Naive B cell (primary cell): ENCODE measurements at regions not wholly inside any gene's neighbourhood (a gene's known extent, or its start where the extent isn't known, plus 50 kb on each side); places are given as distances from the start of the nearest gene placed in this dataset.
"Not testable (repeated sequence)": the region's sequence is repeated elsewhere in the genome, so short reads cannot be mapped to it uniquely, and the experiment has no call there.

Source experiments
- ATAC-seq, 2 donors: fragments of 150-1000 bp; cut with Tn5 transposase; 2 replicates each; pipeline ENCODE4 v1.10.0; 2021; ENCODE audit warnings: low read depth in 2 of 2, mild to moderate bottlenecking in 2 of 2, moderate library complexity in 2 of 2
- DNase-seq: peaks from one replicate; pipeline ENCODE4 v3.0.0; 2022
- H3K27ac Mint-ChIP-seq, 6 donors: one replicate each; pipeline ENCODE4 v1.8.0; 2020 to 2022; ENCODE audit warnings: mild to moderate bottlenecking in 6 of 6, mixed read lengths in 6 of 6, moderate library complexity in 5 of 6, inconsistent platforms in 2 of 6
- H3K27me3 Mint-ChIP-seq, 3 donors: one replicate each; pipeline ENCODE4 v1.8.0; 2021 to 2022; ENCODE audit warnings: mixed read lengths in 3 of 3, mild to moderate bottlenecking in 1 of 3
- H3K36me3 Mint-ChIP-seq, 2 donors: one replicate each; pipeline ENCODE4 v1.8.0; 2020 to 2022; ENCODE audit warnings: mixed read lengths in 2 of 2, inconsistent platforms in 1 of 2, mild to moderate bottlenecking in 1 of 2
- H3K4me1 Mint-ChIP-seq, 3 donors: one replicate each; pipeline ENCODE4 v1.8.0; 2020 to 2022; ENCODE audit warnings: mixed read lengths in 3 of 3, inconsistent platforms in 1 of 3, mild to moderate bottlenecking in 1 of 3, moderate library complexity in 1 of 3
- H3K4me3 Mint-ChIP-seq, 8 donors: one replicate each; pipeline ENCODE4 v1.8.0; 2020 to 2022; ENCODE audit warnings: mild to moderate bottlenecking in 8 of 8, mixed read lengths in 8 of 8, moderate library complexity in 8 of 8, inconsistent platforms in 2 of 8
- H3K9me3 Mint-ChIP-seq, 7 donors: one replicate each; pipeline ENCODE4 v1.8.0; 2020 to 2022; ENCODE audit warnings: mixed read lengths in 7 of 7, mild to moderate bottlenecking in 5 of 7, inconsistent platforms in 2 of 7, moderate library complexity in 1 of 7

DNA sequence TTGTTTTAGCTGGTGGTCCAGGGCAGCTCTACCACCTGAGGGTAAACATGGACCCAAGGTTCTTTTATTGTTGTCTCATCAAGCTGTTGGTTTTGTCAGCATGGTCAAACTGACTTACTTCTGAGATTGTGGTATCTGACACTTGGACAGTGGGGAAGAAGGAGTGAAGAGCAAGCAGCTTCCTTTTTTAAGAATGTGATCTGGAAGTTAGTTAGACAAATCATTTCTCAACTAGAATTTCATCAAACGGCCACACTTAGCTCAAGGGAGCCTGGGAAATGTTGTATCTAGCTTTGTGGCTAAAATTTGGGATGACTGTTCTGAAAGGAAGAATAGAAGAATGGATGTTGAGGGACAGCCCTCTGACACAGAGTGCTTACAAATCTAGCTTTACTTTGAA, 215.2 kb downstream of the ZNF621 start:
- Mint-ChIP-seq H3K9me3 (no peaks in the 10 kb centered on the region), H3K4me1 (peaks cover 0 to 9% (median 4%) of the 10 kb centered on the region in 3 donors), H3K4me3 (no peak overlapping the region), H3K36me3 (no peaks in the 10 kb centered on the region), H3K27me3 (no peaks in the 10 kb centered on the region), H3K27ac (no peak overlapping the region)
- DNase-seq (no peak), ATAC-seq (no peak)

- Mint-ChIP-seq H3K36me3 (no peaks in the 10 kb centered on the region), H3K27me3 (peaks cover 0 to 3% (median 0%) of the 10 kb centered on the region in 3 donors), H3K27ac (peak overlapping the region in 2 of 6 donors; percentile 60 to 79), H3K4me1 (peaks cover 0 to 9% (median 4%) of the 10 kb centered on the region in 3 donors), H3K9me3 (no peaks in the 10 kb centered on the region), H3K4me3 (no peak overlapping the region)
- ATAC-seq: no peak
- no peak for DNase-seq
These were observed 217.0 kb downstream of the ZNF621 start for GRCh38 chr3:40741729-40742128.

- Mint-ChIP-seq H3K36me3 (no peaks in the 10 kb centered on the region), H3K4me3 (no peak overlapping the region), H3K27me3 (peaks cover 0 to 21% (median 5%) of the 10 kb centered on the region in 3 donors), H3K4me1 (peaks cover 0 to 12% (median 4%) of the 10 kb centered on the region in 3 donors), H3K9me3 (no peaks in the 10 kb centered on the region), H3K27ac (peak overlapping the region in 2 of 6 donors; percentile 32 to 81)
- ATAC-seq (no peak), DNase-seq (no peak)
These were observed 220.8 kb downstream of the ZNF621 start for GRCh38 chr3:40745381-40746106.

DNA sequence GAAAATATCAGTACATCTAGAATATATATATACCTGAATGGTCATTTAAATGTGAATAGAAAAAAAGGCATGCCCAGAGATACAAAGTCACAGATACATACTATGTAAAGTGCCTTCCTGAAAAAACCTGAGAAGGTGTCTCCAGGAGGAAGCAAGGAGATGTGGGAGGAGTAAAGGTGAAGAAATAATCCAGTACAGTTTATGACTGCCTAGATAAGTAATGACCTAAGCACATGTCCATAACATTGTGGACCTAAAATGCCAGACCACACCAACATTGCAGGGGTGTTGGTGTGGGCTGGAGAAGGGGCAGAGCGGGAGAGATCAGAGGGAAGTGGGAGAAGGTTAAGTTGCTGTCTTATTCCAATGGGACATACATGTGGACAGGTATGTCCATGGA, 226.9 kb downstream of the ZNF621 start:
- no peak for DNase-seq
- peaks cover 14 to 19% (median 18%) of the 10 kb centered on the region in 3 donors for H3K27me3 Mint-ChIP-seq
- no peak overlapping the region for H3K27ac Mint-ChIP-seq
- ATAC-seq: no peak
- H3K4me1 Mint-ChIP-seq: peaks cover 0 to 3% (median 0%) of the 10 kb centered on the region in 3 donors
- peaks cover 0 to 7% of the 10 kb centered on the region in 2 donors for H3K36me3 Mint-ChIP-seq
- no peak overlapping the region for H3K4me3 Mint-ChIP-seq
- peaks cover 0 to 9% (median 0%) of the 10 kb centered on the region in 7 donors for H3K9me3 Mint-ChIP-seq

GRCh38 chr3:40752492-40752891, 227.7 kb downstream of the ZNF621 start:
- peaks cover 14 to 27% (median 18%) of the 10 kb centered on the region in 3 donors for H3K27me3 Mint-ChIP-seq
- ATAC-seq: no peak
- H3K36me3 Mint-ChIP-seq: peaks cover 0 to 7% of the 10 kb centered on the region in 2 donors
- H3K4me1 Mint-ChIP-seq: peaks cover 0 to 2% (median 0%) of the 10 kb centered on the region in 3 donors
- H3K27ac Mint-ChIP-seq: no peak overlapping the region
- peaks cover 0 to 9% (median 0%) of the 10 kb centered on the region in 7 donors for H3K9me3 Mint-ChIP-seq
- no peak for DNase-seq
- H3K4me3 Mint-ChIP-seq: no peak overlapping the region

DNA sequence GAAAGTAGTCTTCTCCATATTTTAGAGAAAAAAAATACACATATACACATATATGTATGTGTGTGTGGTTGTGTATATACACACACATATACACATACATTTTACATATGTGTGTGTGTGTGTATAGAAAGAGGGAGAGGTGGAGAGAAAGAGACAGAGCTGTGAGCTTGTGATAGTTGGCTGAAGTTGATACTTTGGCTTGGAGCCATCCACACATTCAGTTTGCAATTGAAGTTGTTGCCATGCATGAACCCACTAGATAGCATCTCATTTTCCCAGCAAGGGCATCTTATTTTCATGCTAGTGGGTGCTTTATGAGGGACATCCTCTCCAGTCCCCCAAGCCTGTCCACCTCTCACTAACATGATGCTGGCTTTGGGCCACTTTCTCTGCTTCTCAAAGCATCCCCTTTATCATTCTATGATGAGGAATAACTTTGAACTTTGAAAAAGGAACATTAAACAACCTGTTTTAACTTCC, 228.6 kb downstream of the ZNF621 start:
- ATAC-seq: no peak
- Mint-ChIP-seq H3K27ac (peak overlapping the region in 2 of 6 donors; percentile 17 to 75), H3K27me3 (peaks cover 17 to 29% (median 19%) of the 10 kb centered on the region in 3 donors), H3K4me3 (no peak overlapping the region), H3K9me3 (peaks cover 0 to 9% (median 0%) of the 10 kb centered on the region in 7 donors), H3K4me1 (no peaks in the 10 kb centered on the region), H3K36me3 (peaks cover 0 to 7% of the 10 kb centered on the region in 2 donors)
- no peak for DNase-seq

DNA sequence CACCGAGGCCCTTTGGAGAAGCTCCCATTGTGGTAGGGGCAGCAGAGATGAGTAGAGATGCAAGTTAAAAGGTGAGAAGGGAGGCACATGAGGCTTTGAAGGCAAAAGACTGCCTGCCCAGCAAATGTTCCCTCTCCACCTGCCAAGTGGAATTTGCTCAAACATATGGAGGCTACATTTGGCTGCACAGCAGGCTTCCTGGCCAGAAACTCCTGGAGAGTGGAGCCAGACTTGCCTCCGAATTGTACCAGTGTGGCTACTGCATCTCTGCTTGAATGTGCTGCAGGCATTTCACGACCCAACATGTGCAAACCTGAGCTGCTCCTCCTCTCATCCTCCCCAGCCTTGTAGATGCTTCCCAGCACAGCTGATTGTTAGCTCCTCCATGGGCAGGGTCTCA, 229.2 kb downstream of the ZNF621 start:
- Mint-ChIP-seq H3K36me3 (peaks cover 0 to 7% of the 10 kb centered on the region in 2 donors), H3K4me3 (no peak overlapping the region), H3K9me3 (peaks cover 0 to 9% (median 2%) of the 10 kb centered on the region in 7 donors), H3K27ac (peak overlapping the region in 1 of 6 donors; percentile 17), H3K27me3 (peaks cover 17 to 29% (median 19%) of the 10 kb centered on the region in 3 donors), H3K4me1 (no peaks in the 10 kb centered on the region)
- ATAC-seq (no peak), DNase-seq (no peak)

GRCh38 chr3:40754994-40755393, 230.2 kb downstream of the ZNF621 start:
- no peak overlapping the region for H3K4me3 Mint-ChIP-seq
- ATAC-seq: no peak
- peaks cover 0 to 7% of the 10 kb centered on the region in 2 donors for H3K36me3 Mint-ChIP-seq
- peaks cover 9 to 25% (median 19%) of the 10 kb centered on the region in 3 donors for H3K27me3 Mint-ChIP-seq
- no peak overlapping the region for H3K27ac Mint-ChIP-seq
- peaks cover 1 to 12% (median 3%) of the 10 kb centered on the region in 7 donors for H3K9me3 Mint-ChIP-seq
- DNase-seq: no peak
- H3K4me1 Mint-ChIP-seq: no peaks in the 10 kb centered on the region

DNA sequence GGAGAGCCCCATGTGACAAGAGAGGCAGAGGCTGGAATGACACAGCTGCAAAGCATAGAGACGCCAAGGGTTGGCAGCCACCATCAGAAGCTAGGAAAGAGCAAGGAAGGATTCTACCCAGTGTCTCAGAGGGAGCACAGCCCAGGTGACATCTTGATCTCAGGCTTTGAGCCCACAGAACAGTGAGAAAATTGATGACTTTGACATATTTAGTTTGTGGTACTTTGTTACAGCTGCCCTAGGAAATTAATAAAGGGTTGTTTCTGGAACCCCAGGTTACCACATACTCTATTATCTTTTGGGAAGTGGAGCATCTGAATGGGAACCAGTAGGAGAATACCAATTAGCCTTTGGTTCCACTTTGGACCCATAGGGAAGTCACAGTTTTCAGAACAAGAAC, 231.7 kb downstream of the ZNF621 start:
- DNase-seq (no peak), ATAC-seq (no peak)
- H3K27me3 Mint-ChIP-seq: peaks cover 8 to 28% (median 15%) of the 10 kb centered on the region in 3 donors
- H3K4me3 Mint-ChIP-seq: peak overlapping the region in 1 of 8 donors; percentile 27
- no peaks in the 10 kb centered on the region for H3K4me1 Mint-ChIP-seq
- H3K27ac Mint-ChIP-seq: peak overlapping the region in 1 of 6 donors; percentile 26
- H3K36me3 Mint-ChIP-seq: peaks cover 0 to 16% of the 10 kb centered on the region in 2 donors
- H3K9me3 Mint-ChIP-seq: peaks cover 3 to 27% (median 10%) of the 10 kb centered on the region in 7 donors

DNA sequence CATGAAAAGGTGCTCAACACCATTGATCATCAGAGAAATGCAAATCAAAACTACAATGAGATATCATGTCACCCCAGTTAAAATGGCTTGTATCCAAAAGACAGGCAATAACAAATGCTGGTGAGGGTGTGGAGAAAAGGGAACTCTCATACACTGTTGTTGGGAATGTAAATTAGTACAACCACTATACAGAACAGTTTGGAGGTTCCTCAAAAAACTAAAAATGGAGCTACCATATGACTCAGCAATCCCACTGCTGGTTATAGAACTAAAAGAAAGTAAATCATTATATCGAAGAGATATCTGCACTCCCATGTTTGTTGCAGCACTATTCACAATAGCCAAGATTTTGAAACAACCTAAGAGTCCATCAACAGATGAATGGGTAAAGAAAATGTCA, 238.0 kb downstream of the ZNF621 start:
- Mint-ChIP-seq H3K9me3 (peaks cover 0 to 42% (median 16%) of the 10 kb centered on the region in 7 donors), H3K36me3 (peaks cover 0 to 11% of the 10 kb centered on the region in 2 donors)
- ATAC-seq, H3K4me3 Mint-ChIP-seq, DNase-seq, H3K27ac Mint-ChIP-seq, H3K4me1 Mint-ChIP-seq, H3K27me3 Mint-ChIP-seq: not testable (repeated sequence)

- ATAC-seq: no peak
- H3K4me3 Mint-ChIP-seq: no peak overlapping the region
- H3K36me3 Mint-ChIP-seq: peaks cover 0 to 11% of the 10 kb centered on the region in 2 donors
- peaks cover 0 to 5% (median 0%) of the 10 kb centered on the region in 3 donors for H3K27me3 Mint-ChIP-seq
- no peak for DNase-seq
- no peaks in the 10 kb centered on the region for H3K4me1 Mint-ChIP-seq
- H3K27ac Mint-ChIP-seq: no peak overlapping the region
- peaks cover 0 to 42% (median 16%) of the 10 kb centered on the region in 7 donors for H3K9me3 Mint-ChIP-seq
These were observed 239.0 kb downstream of the ZNF621 start for GRCh38 chr3:40763807-40764206.

DNA sequence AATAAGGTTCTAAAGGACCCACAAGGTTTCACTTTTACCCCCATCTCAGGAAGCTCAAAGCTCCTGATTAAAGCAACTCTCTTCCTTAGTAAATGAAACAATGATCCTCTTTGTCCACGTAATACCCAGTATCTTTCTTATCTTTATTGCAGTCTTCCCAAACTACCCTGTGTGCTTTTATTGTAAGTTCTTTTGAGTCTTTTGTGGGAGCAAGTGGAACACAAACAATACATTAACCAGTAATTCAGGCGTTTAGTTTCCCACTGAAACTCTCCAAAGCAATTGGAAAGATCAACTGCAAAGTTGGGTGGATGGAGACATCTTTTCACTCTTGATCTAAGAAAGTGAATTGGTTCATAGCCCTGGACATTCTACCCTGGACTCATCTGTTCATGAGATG, 240.0 kb downstream of the ZNF621 start:
- Mint-ChIP-seq H3K4me1 (peaks cover 2 to 4% (median 3%) of the 10 kb centered on the region in 3 donors), H3K27ac (no peak overlapping the region), H3K9me3 (peaks cover 0 to 41% (median 14%) of the 10 kb centered on the region in 7 donors), H3K36me3 (peaks cover 0 to 11% of the 10 kb centered on the region in 2 donors), H3K27me3 (peaks cover 0 to 5% (median 0%) of the 10 kb centered on the region in 3 donors), H3K4me3 (no peak overlapping the region)
- ATAC-seq: no peak
- no peak for DNase-seq

DNA sequence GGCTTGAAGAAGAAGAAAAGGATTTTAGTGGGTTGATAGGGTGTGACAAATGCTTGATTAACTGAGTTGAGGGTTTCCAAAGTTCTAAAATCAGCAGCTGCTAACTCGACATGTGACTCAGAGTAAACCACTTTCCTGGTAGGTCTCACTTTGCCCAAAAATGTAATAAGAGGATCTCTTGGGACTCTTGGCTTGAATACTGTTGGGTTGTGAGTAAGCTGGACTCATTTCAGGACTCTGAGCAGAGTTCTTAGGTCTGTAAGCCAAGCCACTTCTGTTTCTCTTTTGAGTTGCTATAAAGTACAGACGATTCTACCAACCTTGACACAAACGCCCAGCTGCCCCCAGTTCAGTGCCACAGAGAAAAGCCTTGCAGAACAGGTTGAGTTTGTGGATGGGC, 241.1 kb downstream of the ZNF621 start:
- ATAC-seq (no peak), DNase-seq (no peak)
- Mint-ChIP-seq H3K27ac (no peak overlapping the region), H3K9me3 (peaks cover 0 to 30% (median 8%) of the 10 kb centered on the region in 7 donors), H3K4me1 (peaks cover 8 to 11% (median 8%) of the 10 kb centered on the region in 3 donors), H3K36me3 (peaks cover 0 to 8% of the 10 kb centered on the region in 2 donors), H3K27me3 (peaks cover 0 to 3% (median 0%) of the 10 kb centered on the region in 3 donors), H3K4me3 (no peak overlapping the region)

DNA sequence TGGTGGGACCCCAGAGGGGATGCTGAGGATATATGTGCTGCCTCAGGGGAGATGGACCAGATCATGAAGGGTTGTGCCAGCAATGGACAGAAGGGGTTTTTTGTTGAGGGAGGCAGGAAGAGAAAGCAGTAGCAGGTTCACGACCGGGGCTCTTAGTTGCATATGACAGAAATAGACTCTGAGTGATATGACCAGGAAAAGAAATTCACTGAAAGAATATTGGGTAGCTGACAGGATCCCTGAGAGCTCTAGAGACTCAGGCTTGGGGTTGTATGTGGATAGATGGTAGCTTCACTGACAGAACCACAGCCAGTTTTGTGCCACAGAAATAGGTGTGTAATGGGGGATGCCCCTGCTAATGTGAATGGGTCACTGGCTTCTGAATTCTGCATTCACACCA, 241.6 kb downstream of the ZNF621 start:
- Mint-ChIP-seq H3K4me1 (peaks cover 8 to 11% (median 8%) of the 10 kb centered on the region in 3 donors), H3K36me3 (peaks cover 0 to 3% of the 10 kb centered on the region in 2 donors), H3K9me3 (peaks cover 0 to 25% (median 6%) of the 10 kb centered on the region in 7 donors), H3K27me3 (no peaks in the 10 kb centered on the region), H3K27ac (no peak overlapping the region), H3K4me3 (no peak overlapping the region)
- ATAC-seq (no peak), DNase-seq (no peak)
